Caco-2 (cell line): ENCODE measurements at regions not wholly inside any gene's neighbourhood (a gene's known extent, or its start where the extent isn't known, plus 50 kb on each side); places are given as distances from the start of the nearest gene placed in this dataset.

ENCODE experiments used
- BruUV-seq: library from RNA; stranded (reverse); fragments of 400-500 nt; replicated peaks from 2 replicates; lab custom pipeline; 2021; lab: Mats Ljungman, UMichigan
- CTCF ChIA-PET: fragments of 300-600 bp; sonication (Branson Sonifier 250); formaldehyde crosslinking; loops from one replicate; lab custom pipeline; 2022; ENCODE audit warnings: antibody characterized with exemption; lab: Charles Lee
- POLR2A ChIA-PET: fragments of 300-600 bp; sonication (Branson Sonifier 250); formaldehyde crosslinking; loops from one replicate; lab custom pipeline; 2022; ENCODE audit warnings: antibody characterized with exemption; lab: Charles Lee
- DNase-seq, 2 experiments: peaks; one replicate each; pipeline versions ENCODE4 v3.0.0 to v3.0.0-alpha.2; 2020 to 2022
- H3K27me3 ChIP-seq: replicated peaks from 2 replicates; pipeline ENCODE4 v1.6.0; 2011; ENCODE audit warnings: low read length; ENCODE audit not compliant: control insufficient read depth, insufficient read depth
- H3K36me3 ChIP-seq: 2 replicates; pipeline ENCODE4 v1.5.1; 2011; ENCODE audit warnings: low read length; ENCODE audit not compliant: control insufficient read depth, insufficient read depth
- H3K4me1 ChIP-seq: fragments of 250-450 bp; sonication (Bioruptor Pico); 2 replicates; pipeline ENCODE4 v1.5.1; 2020; ENCODE audit warnings: mild to moderate bottlenecking
- H3K4me3 ChIP-seq: 2 replicates; pipeline ENCODE4 v1.5.1; 2011; ENCODE audit warnings: low read depth, mild to moderate bottlenecking, control low read depth, low read length
- H3K9me3 ChIP-seq: fragments of 250-450 bp; sonication (Bioruptor Pico); 2 replicates; pipeline ENCODE4 v1.5.1; 2020; ENCODE audit warnings: mild to moderate bottlenecking, moderate library complexity
- H3K27ac Mint-ChIP-seq: one replicate; pipeline ENCODE4 v1.8.0; 2022; ENCODE audit warnings: mixed read lengths; ENCODE audit not compliant: unreplicated experiment
- H3K27me3 Mint-ChIP-seq: one replicate; pipeline ENCODE4 v1.8.0; 2022; ENCODE audit warnings: mixed read lengths; ENCODE audit not compliant: insufficient read depth, unreplicated experiment
- H3K36me3 Mint-ChIP-seq: one replicate; pipeline ENCODE4 v1.8.0; 2022; ENCODE audit warnings: mild to moderate bottlenecking, mixed read lengths; ENCODE audit not compliant: insufficient read depth, unreplicated experiment
- H3K4me1 Mint-ChIP-seq: one replicate; pipeline ENCODE4 v1.8.0; 2022; ENCODE audit warnings: low read depth, mixed read lengths; ENCODE audit not compliant: unreplicated experiment
- H3K4me3 Mint-ChIP-seq: one replicate; pipeline ENCODE4 v1.8.0; 2022; ENCODE audit warnings: mild to moderate bottlenecking, moderate library complexity, mixed read lengths; ENCODE audit not compliant: unreplicated experiment
- H3K9me3 Mint-ChIP-seq: one replicate; pipeline ENCODE4 v1.8.0; 2022; ENCODE audit warnings: mixed read lengths; ENCODE audit not compliant: unreplicated experiment
- CTCF ChIP-seq, 2 experiments: fragments of 200-600 bp in 1 of 2; IDR thresholded peaks; 1 replicate in 1 of 2; 2 replicates in 1 of 2; pipeline versions ENCODE4 v1.5.1 to v1.8.0; 2011 to 2022; ENCODE audit warnings: antibody characterized with exemption in 1 of 2, control low read depth in 1 of 2, inconsistent platforms in 1 of 2, low read depth in 1 of 2, low read length in 1 of 2, mild to moderate bottlenecking in 1 of 2, moderate library complexity in 1 of 2; ENCODE audit not compliant: insufficient read depth in 1 of 2, severe bottlenecking in 1 of 2, unreplicated experiment in 1 of 2
- intact Hi-C: fragments of 100-400 bp; cut with micrococcal nuclease; formaldehyde crosslinking; loops from one replicate; pipeline ENCODE4 v1.10.0; 2022; ENCODE audit not compliant: unreplicated experiment

GRCh38 chr7:15920953-15921352 is 234.5 kb upstream of the MEOX2 start:
- H3K36me3 Mint-ChIP-seq: no peaks in the 10 kb centered on the region
- CTCF ChIA-PET: no interaction called here
- no peak for DNase-seq
- no peak for TF ChIP-seq CTCF (IDR thresholded peaks at IDR 0.05; ENCODE audit: insufficient read depth in 1 of 2, low read depth in 1 of 2, low read length in 1 of 2, severe bottlenecking in 1 of 2, unreplicated experiment in 1 of 2)
- H3K9me3 ChIP-seq: no peaks in the 10 kb centered on the region
- no peaks in the 10 kb centered on the region for H3K36me3 ChIP-seq
- no peak overlapping the region for H3K4me3 Mint-ChIP-seq
- H3K27ac Mint-ChIP-seq: no peak overlapping the region
- POLR2A ChIA-PET: no interaction called here
- no peak overlapping the region for H3K4me3 ChIP-seq
- no peaks in the 10 kb centered on the region for H3K4me1 ChIP-seq
- no peaks in the 10 kb centered on the region for H3K4me1 Mint-ChIP-seq
- intact Hi-C loops: no loop called here
- BruUV-seq: no TSS peak
- no peaks in the 10 kb centered on the region for H3K9me3 Mint-ChIP-seq
- no peaks in the 10 kb centered on the region for H3K27me3 ChIP-seq
- no peaks in the 10 kb centered on the region for H3K27me3 Mint-ChIP-seq

GRCh38 chr7:15916681-15917380 is 230.3 kb upstream of the MEOX2 start:
- BruUV-seq: no TSS peak
- Histone ChIP-seq H3K9me3 (no peaks in the 10 kb centered on the region), H3K4me1 (no peaks in the 10 kb centered on the region), H3K4me3 (no peak overlapping the region), H3K27me3 (no peaks in the 10 kb centered on the region), H3K36me3 (no peaks in the 10 kb centered on the region)
- Mint-ChIP-seq H3K4me3 (no peak overlapping the region), H3K36me3 (no peaks in the 10 kb centered on the region), H3K4me1 (no peaks in the 10 kb centered on the region), H3K27me3 (no peaks in the 10 kb centered on the region), H3K27ac (no peak overlapping the region), H3K9me3 (no peaks in the 10 kb centered on the region)
- ChIA-PET POLR2A (no interaction called here), CTCF (no interaction called here)
- intact Hi-C loops: no loop called here
- no peak for TF ChIP-seq CTCF (IDR thresholded peaks at IDR 0.05; ENCODE audit: insufficient read depth in 1 of 2, low read depth in 1 of 2, low read length in 1 of 2, severe bottlenecking in 1 of 2, unreplicated experiment in 1 of 2)
- no peak for DNase-seq

- no peaks in the 10 kb centered on the region for H3K9me3 Mint-ChIP-seq
- H3K27ac Mint-ChIP-seq: no peak overlapping the region
- Histone ChIP-seq H3K4me3 (no peak overlapping the region), H3K36me3 (no peaks in the 10 kb centered on the region), H3K9me3 (no peaks in the 10 kb centered on the region), H3K4me1 (no peaks in the 10 kb centered on the region), H3K27me3 (no peaks in the 10 kb centered on the region)
- intact Hi-C loops: no loop called here
- no peak for DNase-seq
- H3K27me3 Mint-ChIP-seq: no peaks in the 10 kb centered on the region
- no TSS peak for BruUV-seq
- no peaks in the 10 kb centered on the region for H3K4me1 Mint-ChIP-seq
- ChIA-PET CTCF (interaction anchor here (0.7 kb wide), 2 partner anchors 22 to 28 kb away, joined by 4 read pairs; no protein-coding TSS in a partner anchor), POLR2A (interaction anchor here (0.5 kb wide), 1 partner anchor 38 kb away, joined by 3 read pairs; no protein-coding TSS in a partner anchor)
- no peak overlapping the region for H3K4me3 Mint-ChIP-seq
- H3K36me3 Mint-ChIP-seq: no peaks in the 10 kb centered on the region
- no peak for TF ChIP-seq CTCF (IDR thresholded peaks at IDR 0.05; ENCODE audit: insufficient read depth in 1 of 2, low read depth in 1 of 2, low read length in 1 of 2, severe bottlenecking in 1 of 2, unreplicated experiment in 1 of 2)
Observed at GRCh38 chr7:15915686-15916293, 229.3 kb upstream of the MEOX2 start.
